ENCODE measurements at regions not wholly inside any gene's neighbourhood (a gene's known extent, or its start where the extent isn't known, plus 50 kb on each side); places are given as distances from the start of the nearest gene placed in this dataset.

GRCh38 chr18:56199580-56200330, 438.6 kb downstream of the TXNL1 start:
- H3K4me1 ChIP-seq (ENCODE audit: control insufficient read depth in 1 of 2, insufficient read depth in 2 of 2, low read length in 2 of 2), result no peaks in the 10 kb centered on the region
- H3K36me3 Mint-ChIP-seq, result no peaks in the 10 kb centered on the region
- no peaks in the 10 kb centered on the region for H4K20me1 ChIP-seq (ENCODE audit: insufficient read depth, low read length)
- no peak overlapping the region for H3K9ac ChIP-seq (ENCODE audit: insufficient read depth, low read length, poor library complexity, severe bottlenecking)
- H3K79me2 ChIP-seq (ENCODE audit: insufficient read depth, low read length), result no peaks in the 10 kb centered on the region
- H3K27ac ChIP-seq (ENCODE audit: low read depth in 1 of 2, low read length in 2 of 2), result no peak overlapping the region
- peaks cover 0 to 1% (median 1%) of the 10 kb centered on the region in 3 donors for H3K27me3 Mint-ChIP-seq (ENCODE audit: low read depth in 3 of 3)
- no peak overlapping the region for H3K4me2 ChIP-seq (replicated peaks; ENCODE audit: extremely low read depth, low read length, poor library complexity, severe bottlenecking)
- H3K4me1 Mint-ChIP-seq, result no peaks in the 10 kb centered on the region
- intact Hi-C loops (cut with micrococcal nuclease), result no loop called here
- 85% methylated on average over 5 of the region's 8 CpGs for WGBS (ENCODE audit: insufficient coverage)
- H3K27me3 ChIP-seq (ENCODE audit: control insufficient read depth in 2 of 2, insufficient read depth in 2 of 2, low read length in 2 of 2), result no peaks in the 10 kb centered on the region
- H3K9me3 ChIP-seq (replicated peaks in 1 of 2; ENCODE audit: control insufficient read depth in 1 of 2, insufficient read depth in 1 of 2, low read length in 2 of 2), result peaks cover 0 to 8% of the 10 kb centered on the region in 2 donors
- no peaks in the 10 kb centered on the region for H3K36me3 ChIP-seq (replicated peaks in 1 of 2; ENCODE audit: control insufficient read depth in 1 of 2, insufficient read depth in 2 of 2, low read length in 2 of 2)
- DNase-seq, result no peak
- no peak overlapping the region for H2AFZ ChIP-seq (ENCODE audit: insufficient read depth, low read depth, low read length, poor library complexity, severe bottlenecking)
- H3K4me3 ChIP-seq (replicated peaks in 1 of 3; ENCODE audit: low read depth in 2 of 3, low read length in 3 of 3), result no peak overlapping the region
- H3K27ac Mint-ChIP-seq, result no peak overlapping the region
- H3K9me3 Mint-ChIP-seq, result peaks cover 0 to 10% (median 5%) of the 10 kb centered on the region in 7 donors
- no peak for TF ChIP-seq CTCF (IDR thresholded peaks at IDR 0.05)
- H3K4me3 Mint-ChIP-seq, result no peak overlapping the region

- Histone ChIP-seq H4K20me1 (ENCODE audit: insufficient read depth, low read length) (no peaks in the 10 kb centered on the region), H2AFZ (ENCODE audit: insufficient read depth, low read depth, low read length, poor library complexity, severe bottlenecking) (no peak overlapping the region), H3K4me3 (replicated peaks in 1 of 3; ENCODE audit: low read depth in 2 of 3, low read length in 3 of 3) (no peak overlapping the region), H3K9ac (ENCODE audit: insufficient read depth, low read length, poor library complexity, severe bottlenecking) (no peak overlapping the region), H3K79me2 (ENCODE audit: insufficient read depth, low read length) (no peaks in the 10 kb centered on the region), H3K27me3 (ENCODE audit: control insufficient read depth in 2 of 2, insufficient read depth in 2 of 2, low read length in 2 of 2) (no peaks in the 10 kb centered on the region), H3K27ac (ENCODE audit: low read depth in 1 of 2, low read length in 2 of 2) (no peak overlapping the region), H3K9me3 (replicated peaks in 1 of 2; ENCODE audit: control insufficient read depth in 1 of 2, insufficient read depth in 1 of 2, low read length in 2 of 2) (no peaks in the 10 kb centered on the region), H3K36me3 (replicated peaks in 1 of 2; ENCODE audit: control insufficient read depth in 1 of 2, insufficient read depth in 2 of 2, low read length in 2 of 2) (no peaks in the 10 kb centered on the region), H3K4me1 (ENCODE audit: control insufficient read depth in 1 of 2, insufficient read depth in 2 of 2, low read length in 2 of 2) (no peaks in the 10 kb centered on the region), H3K4me2 (replicated peaks; ENCODE audit: extremely low read depth, low read length, poor library complexity, severe bottlenecking) (no peak overlapping the region)
- no peak overlapping the region for H3K4me3 Mint-ChIP-seq
- no peak overlapping the region for H3K27ac Mint-ChIP-seq
- peaks cover 0 to 1% (median 1%) of the 10 kb centered on the region in 3 donors for H3K27me3 Mint-ChIP-seq (ENCODE audit: low read depth in 3 of 3)
- intact Hi-C loops (cut with micrococcal nuclease), result no loop called here
- WGBS (ENCODE audit: insufficient coverage), result 100% methylated on average over 2 of the region's 6 CpGs
- H3K4me1 Mint-ChIP-seq, result no peaks in the 10 kb centered on the region
- no peaks in the 10 kb centered on the region for H3K36me3 Mint-ChIP-seq
- no peak for DNase-seq
- TF ChIP-seq CTCF (IDR thresholded peaks at IDR 0.05), result no peak
- peaks cover 0 to 2% (median 0%) of the 10 kb centered on the region in 7 donors for H3K9me3 Mint-ChIP-seq
Observed at GRCh38 chr18:56197241-56197859, 441.0 kb downstream of the TXNL1 start.
